GM12878 (cell line): ENCODE measurements at regions not wholly inside any gene's neighbourhood (a gene's known extent, or its start where the extent isn't known, plus 50 kb on each side); places are given as distances from the start of the nearest gene placed in this dataset.
A peak's percentile ranks its signal among the peaks of the same experiment; 100 is the strongest.

Source experiments
- ATAC-seq: fragments of 200-7000 bp; cut with Tn5 transposase; 3 replicates; pipeline ENCODE4 v1.9.1; 2020; ENCODE audit warnings: mild to moderate bottlenecking, moderate library complexity
- BruUV-seq: library from RNA; stranded (reverse); fragments of 400-500 nt; replicated peaks from 2 replicates; lab custom pipeline; 2021; lab: Mats Ljungman, UMichigan
- CTCF ChIA-PET: fragments of 300-600 bp; sonication (Branson Sonifier 250); formaldehyde crosslinking; extraction: SDS; loops from one replicate; lab custom pipeline; 2021; ENCODE audit warnings: inconsistent platforms; lab: Yijun Ruan, JAX
- POLR2A ChIA-PET: fragments of 350-600 bp; formaldehyde crosslinking; extraction: SDS; loops from one replicate; lab custom pipeline; 2021; ENCODE audit warnings: inconsistent platforms; lab: Charles Lee
- RAD21 ChIA-PET: fragments of 300-600 bp; sonication (Branson Sonifier 250); formaldehyde crosslinking; loops from one replicate; lab custom pipeline; 2023; ENCODE audit warnings: antibody characterized with exemption; ENCODE audit not compliant: unreplicated experiment; lab: Charles Lee
- SMC1A ChIA-PET: fragments of 300-600 bp; sonication (Branson Sonifier 250); formaldehyde crosslinking; loops from one replicate; lab custom pipeline; 2023; ENCODE audit not compliant: unreplicated experiment, uncharacterized antibody; lab: Charles Lee
- DNase-seq: peaks from one replicate; pipeline ENCODE4 v3.0.0-alpha.2; 2011; ENCODE audit warnings: low read depth, low spot score
- FAIRE-seq: peaks from 3 replicates; lab custom pipeline; 2011; peaks lifted over from hg19 to GRCh38; lab: Jason Lieb, UNC
- H2AFZ ChIP-seq: 2 replicates; pipeline ENCODE4 v1.6.0; 2011; ENCODE audit warnings: low read depth, low read length, control low read depth; ENCODE audit not compliant: control insufficient read depth
- H3K27ac ChIP-seq: 2 replicates; pipeline ENCODE4 v1.5.1; 2011; ENCODE audit warnings: control low read depth; ENCODE audit not compliant: control insufficient read depth, insufficient read depth
- H3K27me3 ChIP-seq, 2 experiments: replicated peaks in 1 of 2; 2 replicates each; pipeline versions ENCODE4 v1.6.0 to v1.6.1; 2011; ENCODE audit warnings: low read length in 1 of 2; ENCODE audit not compliant: control insufficient read depth in 2 of 2, insufficient read depth in 2 of 2
- H3K36me3 ChIP-seq, 2 experiments: 2 replicates each; pipeline ENCODE4 v1.5.1; 2011; ENCODE audit warnings: low read length in 1 of 2; ENCODE audit not compliant: control insufficient read depth in 2 of 2, insufficient read depth in 2 of 2
- H3K4me1 ChIP-seq: 2 replicates; pipeline ENCODE4 v1.6.1; 2011; ENCODE audit warnings: mild to moderate bottlenecking, low read length, moderate library complexity, mixed read lengths; ENCODE audit not compliant: control insufficient read depth, insufficient read depth
- H3K4me2 ChIP-seq: 2 replicates; pipeline ENCODE4 v1.6.0; 2011; ENCODE audit warnings: control low read depth; ENCODE audit not compliant: control insufficient read depth, insufficient read depth
- H3K4me3 ChIP-seq: fragments of 200-600 bp; sonication (generic); 2 replicates; pipeline ENCODE4 v1.5.1; 2016
- H3K79me2 ChIP-seq: 2 replicates; pipeline ENCODE4 v1.6.0; 2011; ENCODE audit warnings: low read length; ENCODE audit not compliant: control insufficient read depth, insufficient read depth
- H3K9ac ChIP-seq: 2 replicates; pipeline ENCODE4 v1.8.0; 2011; ENCODE audit warnings: low read length, control low read depth, mixed read lengths; ENCODE audit not compliant: control insufficient read depth, insufficient read depth
- H3K9me3 ChIP-seq: replicated peaks from 3 replicates; pipeline ENCODE4 v1.5.1; 2011; ENCODE audit warnings: mild to moderate bottlenecking, low read length; ENCODE audit not compliant: control insufficient read depth, insufficient read depth
- H4K20me1 ChIP-seq: 2 replicates; pipeline ENCODE4 v1.6.0; 2011; ENCODE audit not compliant: control insufficient read depth, insufficient read depth
- ATF7 ChIP-seq: fragments of 450-650 bp; IDR thresholded peaks from 2 replicates; pipeline ENCODE4 v1.6.1; 2016; ENCODE audit warnings: low read depth, mild to moderate bottlenecking
- BHLHE40 ChIP-seq, 2 experiments: fragments of 450-650 bp in 1 of 2; IDR thresholded peaks; 2 replicates each; pipeline ENCODE4 v1.6.1; 2011 to 2017; ENCODE audit warnings: low read depth in 2 of 2, borderline replicate concordance in 1 of 2, improper control_type of control experiment in 1 of 2, low read length in 1 of 2, mild to moderate bottlenecking in 1 of 2
- CBX5 ChIP-seq: sonication (generic); IDR thresholded peaks from 2 replicates; pipeline ENCODE4 v1.6.1; 2016; ENCODE audit warnings: low read depth, moderate library complexity, mild to moderate bottlenecking, inconsistent platforms
- CREB1 ChIP-seq: IDR thresholded peaks from 2 replicates; pipeline ENCODE4 v1.6.1; 2012; ENCODE audit warnings: low read depth, mild to moderate bottlenecking, inconsistent platforms
- DPF2 ChIP-seq: fragments of 450-650 bp; IDR thresholded peaks from 2 replicates; pipeline ENCODE4 v1.6.1; 2017; ENCODE audit warnings: mild to moderate bottlenecking
- EED ChIP-seq: sonication (generic); IDR thresholded peaks from 2 replicates; pipeline ENCODE4 v1.6.1; 2016; ENCODE audit warnings: antibody characterized with exemption, low read depth
- EP300 ChIP-seq, 2 experiments: fragments of 150-350 bp in 1 of 2; IDR thresholded peaks; 2 replicates each; pipeline ENCODE4 v1.6.1; 2011 to 2012; ENCODE audit warnings: low read depth in 2 of 2, low read length in 2 of 2, borderline replicate concordance in 1 of 2, improper control_type of control experiment in 1 of 2, inconsistent platforms in 1 of 2; ENCODE audit not compliant: control insufficient read depth in 1 of 2
- ETV6 ChIP-seq, 2 experiments: fragments of 450-650 bp in 1 of 2; IDR thresholded peaks in 1 of 2; conservative IDR thresholded peaks in 1 of 2; 2 replicates each; pipeline ENCODE4 v1.6.1; 2014; ENCODE audit warnings: antibody characterized with exemption in 1 of 2, borderline replicate concordance in 1 of 2, low read depth in 1 of 2, mild to moderate bottlenecking in 1 of 2, moderate library complexity in 1 of 2
- GATAD2B ChIP-seq: fragments of 450-650 bp; conservative IDR thresholded peaks from 2 replicates; pipeline ENCODE4 v1.6.1; 2017; ENCODE audit warnings: low read depth, mild to moderate bottlenecking, moderate library complexity
- IKZF1 ChIP-seq: fragments of 450-650 bp; conservative IDR thresholded peaks from 2 replicates; pipeline ENCODE4 v1.6.1; 2017; ENCODE audit warnings: antibody characterized with exemption, mild to moderate bottlenecking
- IKZF2 ChIP-seq, 2 experiments: fragments of 450-650 bp; IDR thresholded peaks; 2 replicates each; pipeline ENCODE4 v1.6.1; 2017; ENCODE audit warnings: mild to moderate bottlenecking in 2 of 2, moderate library complexity in 2 of 2
- JUND ChIP-seq: IDR thresholded peaks from 2 replicates; pipeline ENCODE4 v1.6.1; 2012; ENCODE audit warnings: low read depth, mild to moderate bottlenecking, low read length, improper control_type of control experiment, moderate library complexity
- LARP7 ChIP-seq: fragments of 450-650 bp; IDR thresholded peaks from 2 replicates; pipeline ENCODE4 v1.6.1; 2017; ENCODE audit warnings: mild to moderate bottlenecking
- MTA2 ChIP-seq: fragments of 450-650 bp; IDR thresholded peaks from 2 replicates; pipeline ENCODE4 v1.6.1; 2016; ENCODE audit warnings: low read depth, mild to moderate bottlenecking, moderate library complexity
- NBN ChIP-seq: fragments of 450-650 bp; IDR thresholded peaks from 2 replicates; pipeline ENCODE4 v1.6.1; 2016
- NFYA ChIP-seq: IDR thresholded peaks from 2 replicates; pipeline ENCODE4 v1.6.1; 2011; ENCODE audit warnings: low read depth, mild to moderate bottlenecking, low read length, improper control_type of control experiment, borderline replicate concordance
- RELB ChIP-seq: fragments of 450-650 bp; IDR thresholded peaks from 2 replicates; pipeline ENCODE4 v1.6.1; 2017; ENCODE audit warnings: low read depth, mild to moderate bottlenecking, moderate library complexity
- RUNX3 ChIP-seq: IDR thresholded peaks from 2 replicates; pipeline ENCODE4 v1.6.1; 2012; ENCODE audit warnings: low read length, inconsistent platforms
- SPI1 ChIP-seq: IDR thresholded peaks from 2 replicates; pipeline ENCODE4 v1.6.1; 2011; ENCODE audit warnings: low read depth, mild to moderate bottlenecking, low read length, moderate library complexity, borderline replicate concordance; ENCODE audit not compliant: insufficient read depth
- SRF ChIP-seq, 2 experiments: IDR thresholded peaks; 2 replicates each; pipeline ENCODE4 v1.6.1; 2011; ENCODE audit warnings: low read depth in 2 of 2, low read length in 2 of 2, mild to moderate bottlenecking in 1 of 2, moderate library complexity in 1 of 2
- ZNF207 ChIP-seq: fragments of 450-650 bp; IDR thresholded peaks from 2 replicates; pipeline ENCODE4 v1.6.1; 2014; ENCODE audit warnings: antibody characterized with exemption, mild to moderate bottlenecking, borderline replicate concordance
- ZNF217 ChIP-seq: fragments of 450-650 bp; IDR thresholded peaks from 2 replicates; pipeline ENCODE4 v1.6.1; 2017; ENCODE audit warnings: antibody characterized with exemption, mild to moderate bottlenecking
- ZNF622 ChIP-seq: fragments of 450-650 bp; IDR thresholded peaks from 2 replicates; pipeline ENCODE4 v1.6.1; 2017; ENCODE audit warnings: mild to moderate bottlenecking, inconsistent platforms
- WGBS: methylation state at CpG from one replicate; pipeline ENCODE4 v1.1.6; 2016; ENCODE audit warnings: low lambda C conversion rate; ENCODE audit not compliant: insufficient replicate concordance, insufficient coverage; ENCODE audit errors: missing lambda C conversion rate; 5-methylcytosine and 5-hydroxymethylcytosine counted together
- in situ Hi-C: fragments of 300-500 bp; cut with MboI; formaldehyde crosslinking; loops from 9 replicates; pipeline ENCODE4 v1.14.3; 2018; ENCODE audit warnings: mixed read lengths
- intact Hi-C: fragments of 100-400 bp; cut with micrococcal nuclease; formaldehyde crosslinking; loops from one replicate; pipeline ENCODE4 v1.14.2; 2022; ENCODE audit not compliant: unreplicated experiment
- TF ChIP-seq, protein P1 (sequence below): IDR thresholded peaks from 2 replicates; pipeline ENCODE4 v1.6.1; 2012; ENCODE audit warnings: low read depth, low read length, improper control_type of control experiment

GRCh38 chr2:8022908-8023640 is 658.8 kb upstream of the ID2 start:
- H4K20me1 ChIP-seq: no peaks in the 10 kb centered on the region
- ChIA-PET RAD21 (interaction anchor here (1.1 kb wide), 1 partner anchor 596 kb away, joined by 4 read pairs; no protein-coding TSS in a partner anchor), SMC1A (interaction anchor here (0.8 to 1.8 kb wide), 11 partner anchors 8 to 519 kb away, joined by 3 to 7 read pairs (median 4); no protein-coding TSS in a partner anchor), POLR2A (no interaction called here), CTCF (interaction anchor here (0.6 kb wide), 1 partner anchor 630 kb away, joined by 3 read pairs; no protein-coding TSS in a partner anchor)
- no peak overlapping the region for H3K27ac ChIP-seq
- H3K9me3 ChIP-seq: peaks cover 14% of the 10 kb centered on the region
- intact Hi-C loops (no loop called here), in situ Hi-C loops (no loop called here)
- H2AFZ ChIP-seq: no peak overlapping the region
- H3K4me1 ChIP-seq: no peaks in the 10 kb centered on the region
- TF ChIP-seq RELB (peak; percentile 35; the same call in 1 of the 2 replicates), NBN (no peak), ZNF622 (no peak), IKZF2 (IDR thresholded peaks at IDR 0.05) (peak; percentile 80 to 81), ATF7 (peak; percentile 54; the same call in 1 of the 2 replicates), ZNF217 (0 out of 2 replicates have a peak, but pooled peaks have one; percentile 23), SPI1 (peak; percentile 97), ETV6 (conservative IDR thresholded peaks at IDR 0.05 in 1 of 2, IDR thresholded peaks at IDR 0.05 in 1 of 2; ENCODE audit: borderline replicate concordance in 1 of 2, low read depth in 1 of 2) (peak in 1 of 2 experiments; percentile 44; a peak in 1 of 4 replicates), IKZF1 (peak; percentile 81), ZNF207 (no peak), RUNX3 (peak; percentile 35; the same call in 1 of the 2 replicates), LARP7 (no peak), CBX5 (0 out of 2 replicates have a peak, but pooled peaks have one; percentile 26), GATAD2B (0 out of 2 replicates have a peak, but pooled peaks have one; percentile 29), SRF (IDR thresholded peaks at IDR 0.05; ENCODE audit: low read depth in 2 of 2, low read length in 2 of 2) (no peak), MTA2 (peak; percentile 50; the same call in 1 of the 2 replicates), JUND (no peak), EP300 (IDR thresholded peaks at IDR 0.05; ENCODE audit: borderline replicate concordance in 1 of 2, control insufficient read depth in 1 of 2, low read depth in 2 of 2, low read length in 2 of 2) (no peak), CREB1 (0 out of 2 replicates have a peak, but pooled peaks have one; percentile 26), DPF2 (peak; percentile 65; the same call in 1 of the 2 replicates), BHLHE40 (IDR thresholded peaks at IDR 0.05; ENCODE audit: borderline replicate concordance in 1 of 2, low read depth in 2 of 2, low read length in 1 of 2) (peak in 1 of 2 experiments; percentile 3; a peak in 1 of 4 replicates), EED (peak; percentile 49; the same call in 1 of the 2 replicates), NFYA (no peak)
- TF ChIP-seq, protein P1, sequence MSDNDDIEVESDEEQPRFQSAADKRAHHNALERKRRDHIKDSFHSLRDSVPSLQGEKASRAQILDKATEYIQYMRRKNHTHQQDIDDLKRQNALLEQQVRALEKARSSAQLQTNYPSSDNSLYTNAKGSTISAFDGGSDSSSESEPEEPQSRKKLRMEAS: no peak
- no TSS peak for BruUV-seq
- FAIRE-seq (no peak), DNase-seq (no peak), ATAC-seq (peak; percentile 81)
- no peak overlapping the region for H3K9ac ChIP-seq
- no peaks in the 10 kb centered on the region for H3K27me3 ChIP-seq
- 10% methylated on average over 9 of the region's 9 CpGs for WGBS
- H3K36me3 ChIP-seq: no peaks in the 10 kb centered on the region
- H3K79me2 ChIP-seq: no peaks in the 10 kb centered on the region
- H3K4me3 ChIP-seq: no peak overlapping the region
- no peak overlapping the region for H3K4me2 ChIP-seq
